Loucy (cell line): ENCODE measurements at regions not wholly inside any gene's neighbourhood (a gene's known extent, or its start where the extent isn't known, plus 50 kb on each side); places are given as distances from the start of the nearest gene placed in this dataset.

Source experiments
- H2AFZ ChIP-seq: fragments of 200-600 bp; sonication (generic); 2 replicates; pipeline ENCODE4 v1.6.0; 2016; ENCODE audit warnings: antibody characterized with exemption, mild to moderate bottlenecking, low read length, moderate library complexity
- H3F3A ChIP-seq: fragments of 200-600 bp; 2 replicates; pipeline ENCODE4 v1.6.0; 2016; ENCODE audit warnings: antibody characterized with exemption, low read depth, mild to moderate bottlenecking
- H3K27me3 ChIP-seq: fragments of 200-600 bp; sonication (generic); 2 replicates; pipeline ENCODE4 v1.6.1; 2014; ENCODE audit warnings: low read length, mild to moderate bottlenecking; ENCODE audit not compliant: insufficient read depth, poor library complexity, severe bottlenecking
- H3K36me3 ChIP-seq: fragments of 200-600 bp; sonication (generic); 2 replicates; pipeline ENCODE4 v1.6.1; 2016; ENCODE audit warnings: low read length; ENCODE audit not compliant: insufficient read depth
- H3K4me1 ChIP-seq: fragments of 200-600 bp; sonication (generic); 2 replicates; pipeline ENCODE4 v1.5.1; 2014; ENCODE audit warnings: low read length, mild to moderate bottlenecking; ENCODE audit not compliant: insufficient read depth, poor library complexity, severe bottlenecking
- H3K4me2 ChIP-seq: fragments of 200-600 bp; sonication (generic); 2 replicates; pipeline ENCODE4 v1.6.0; 2014; ENCODE audit warnings: antibody characterized with exemption, low read length, low read depth, mild to moderate bottlenecking; ENCODE audit not compliant: poor library complexity, severe bottlenecking
- H3K4me3 ChIP-seq: fragments of 200-600 bp; sonication (generic); 2 replicates; pipeline ENCODE4 v1.5.1; 2014; ENCODE audit warnings: low read length, mild to moderate bottlenecking, mixed read lengths; ENCODE audit not compliant: poor library complexity, severe bottlenecking
- H3K79me2 ChIP-seq: fragments of 200-600 bp; sonication (generic); 2 replicates; pipeline ENCODE4 v1.6.1; 2014; ENCODE audit warnings: low read length; ENCODE audit not compliant: insufficient read depth
- H3K9ac ChIP-seq: fragments of 200-600 bp; sonication (generic); 2 replicates; pipeline ENCODE4 v1.6.0; 2014; ENCODE audit warnings: mild to moderate bottlenecking, low read depth, low read length, moderate library complexity; ENCODE audit not compliant: poor library complexity, severe bottlenecking
- H3K9me2 ChIP-seq: fragments of 200-600 bp; sonication (generic); replicated peaks from 2 replicates; pipeline ENCODE4 v1.6.1; 2016; ENCODE audit warnings: low read depth, low read length, mixed read lengths
- H3K9me3 ChIP-seq: fragments of 200-600 bp; sonication (generic); 2 replicates; pipeline ENCODE4 v1.6.1; 2014; ENCODE audit warnings: mild to moderate bottlenecking, antibody characterized with exemption, low read length, low read depth; ENCODE audit not compliant: insufficient read depth
- H4K20me1 ChIP-seq: fragments of 200-600 bp; sonication (generic); 2 replicates; pipeline ENCODE4 v1.6.0; 2014; ENCODE audit warnings: antibody characterized with exemption, low read length, mild to moderate bottlenecking; ENCODE audit not compliant: insufficient read depth, poor library complexity, severe bottlenecking
- EZH2phosphoT487 ChIP-seq: fragments of 200-600 bp; IDR thresholded peaks from 2 replicates; pipeline ENCODE4 v1.6.1; 2018; ENCODE audit warnings: antibody characterized with exemption, mild to moderate bottlenecking, moderate library complexity, borderline replicate concordance
- TF ChIP-seq, protein P1 (sequence below): fragments of 200-600 bp; sonication (generic); conservative IDR thresholded peaks from 2 replicates; pipeline ENCODE4 v1.5.1; 2014; ENCODE audit warnings: mild to moderate bottlenecking, antibody characterized with exemption, low read length

DNA sequence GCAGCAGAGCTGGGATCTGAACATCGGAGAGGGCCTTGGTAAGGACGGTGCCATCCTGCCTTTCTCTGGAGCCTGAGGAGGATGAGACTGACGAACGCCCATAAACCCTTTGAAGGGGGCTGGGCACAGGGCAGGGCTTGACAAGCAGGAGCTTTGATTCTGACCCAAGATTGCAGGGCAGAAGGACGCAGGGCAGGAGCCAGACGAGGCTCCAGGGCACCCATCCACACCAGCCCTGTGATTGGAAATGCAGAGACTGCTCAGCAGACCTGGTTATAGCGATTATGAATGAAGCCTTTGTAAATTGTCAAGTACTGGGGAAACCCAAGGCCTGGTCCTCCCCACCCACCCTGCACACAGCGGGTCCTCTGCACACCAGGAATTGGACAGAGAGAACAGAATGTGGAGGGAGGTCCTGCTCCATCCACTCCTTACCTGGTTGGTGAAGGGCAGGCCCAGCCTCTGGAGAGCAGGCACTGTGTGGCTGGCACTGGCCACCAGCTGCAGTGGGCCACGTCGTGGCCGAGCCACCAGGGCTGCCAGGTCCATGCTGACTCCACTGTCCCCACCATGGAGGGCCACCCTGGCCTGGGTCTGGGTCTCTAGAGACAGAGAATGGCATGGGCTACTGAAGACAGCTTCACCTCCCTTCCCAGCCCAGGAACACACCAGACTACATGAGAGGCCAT lies 68.8 kb downstream of the RMI2 start:
- H3K27me3 ChIP-seq: no peaks in the 10 kb centered on the region
- H3F3A ChIP-seq: no peaks in the 10 kb centered on the region
- no peaks in the 10 kb centered on the region for H3K36me3 ChIP-seq
- no peaks in the 10 kb centered on the region for H4K20me1 ChIP-seq
- H3K4me2 ChIP-seq: no peak overlapping the region
- no peaks in the 10 kb centered on the region for H3K4me1 ChIP-seq
- H3K9ac ChIP-seq: no peak overlapping the region
- TF ChIP-seq, protein P1, sequence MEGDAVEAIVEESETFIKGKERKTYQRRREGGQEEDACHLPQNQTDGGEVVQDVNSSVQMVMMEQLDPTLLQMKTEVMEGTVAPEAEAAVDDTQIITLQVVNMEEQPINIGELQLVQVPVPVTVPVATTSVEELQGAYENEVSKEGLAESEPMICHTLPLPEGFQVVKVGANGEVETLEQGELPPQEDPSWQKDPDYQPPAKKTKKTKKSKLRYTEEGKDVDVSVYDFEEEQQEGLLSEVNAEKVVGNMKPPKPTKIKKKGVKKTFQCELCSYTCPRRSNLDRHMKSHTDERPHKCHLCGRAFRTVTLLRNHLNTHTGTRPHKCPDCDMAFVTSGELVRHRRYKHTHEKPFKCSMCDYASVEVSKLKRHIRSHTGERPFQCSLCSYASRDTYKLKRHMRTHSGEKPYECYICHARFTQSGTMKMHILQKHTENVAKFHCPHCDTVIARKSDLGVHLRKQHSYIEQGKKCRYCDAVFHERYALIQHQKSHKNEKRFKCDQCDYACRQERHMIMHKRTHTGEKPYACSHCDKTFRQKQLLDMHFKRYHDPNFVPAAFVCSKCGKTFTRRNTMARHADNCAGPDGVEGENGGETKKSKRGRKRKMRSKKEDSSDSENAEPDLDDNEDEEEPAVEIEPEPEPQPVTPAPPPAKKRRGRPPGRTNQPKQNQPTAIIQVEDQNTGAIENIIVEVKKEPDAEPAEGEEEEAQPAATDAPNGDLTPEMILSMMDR: no peak
- no peak for TF ChIP-seq EZH2phosphoT487
- no peaks in the 10 kb centered on the region for H3K9me2 ChIP-seq
- no peaks in the 10 kb centered on the region for H3K9me3 ChIP-seq
- no peak overlapping the region for H3K4me3 ChIP-seq
- no peak overlapping the region for H2AFZ ChIP-seq
- H3K79me2 ChIP-seq: no peaks in the 10 kb centered on the region

DNA sequence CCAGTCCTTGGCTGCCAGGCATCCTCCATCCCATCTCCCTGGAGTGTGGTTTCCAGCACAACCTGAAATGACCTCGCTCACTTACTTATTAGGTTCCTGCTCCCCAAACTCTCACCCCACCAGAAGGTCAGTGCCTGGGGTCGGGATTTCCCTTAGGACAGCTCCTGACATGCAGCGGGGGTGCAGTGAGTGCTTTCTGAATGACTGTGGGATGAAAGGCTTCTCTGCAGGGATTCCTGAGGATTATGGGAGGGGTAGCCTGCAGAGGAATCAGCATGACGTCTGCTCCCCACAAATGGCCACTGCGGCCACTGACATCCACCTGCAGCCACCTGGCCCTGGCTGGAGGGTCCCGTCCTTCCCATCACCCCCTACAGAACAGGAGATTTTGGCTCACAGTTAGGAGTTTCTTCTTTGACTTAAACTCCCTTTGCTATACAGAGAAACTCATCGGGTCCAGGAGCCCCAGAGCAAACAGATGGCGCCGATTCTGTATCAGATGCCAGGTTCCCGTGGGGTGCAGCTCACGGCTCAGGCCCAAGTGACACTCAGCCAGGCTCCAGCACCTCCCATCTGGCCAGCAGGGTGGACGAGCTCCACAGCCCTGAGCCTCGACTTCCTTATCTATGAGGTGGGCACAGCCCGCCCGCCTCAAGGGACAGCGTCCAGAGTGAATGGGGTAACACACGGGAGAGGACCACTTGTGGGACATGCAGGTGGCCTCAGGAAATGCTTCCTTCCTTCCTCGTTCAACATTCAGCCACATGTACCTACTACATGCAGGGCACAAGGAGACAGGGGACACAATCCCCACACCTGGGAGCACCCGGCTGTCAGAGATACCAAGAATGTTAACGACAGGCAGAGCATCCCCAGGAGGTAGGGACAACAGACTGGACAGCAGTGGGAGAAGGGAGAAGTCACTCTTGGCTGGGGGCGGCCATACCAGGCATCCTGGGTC lies 69.8 kb downstream of the RMI2 start:
- TF ChIP-seq EZH2phosphoT487: no peak
- TF ChIP-seq, protein P1: no peak
- Histone ChIP-seq H3K9ac (no peak overlapping the region), H3K9me2 (no peaks in the 10 kb centered on the region), H3F3A (no peaks in the 10 kb centered on the region), H2AFZ (no peak overlapping the region), H3K9me3 (no peaks in the 10 kb centered on the region), H3K4me3 (no peak overlapping the region), H3K36me3 (no peaks in the 10 kb centered on the region), H3K4me2 (no peak overlapping the region), H3K79me2 (no peaks in the 10 kb centered on the region), H3K27me3 (no peaks in the 10 kb centered on the region), H3K4me1 (no peaks in the 10 kb centered on the region), H4K20me1 (no peaks in the 10 kb centered on the region)

DNA sequence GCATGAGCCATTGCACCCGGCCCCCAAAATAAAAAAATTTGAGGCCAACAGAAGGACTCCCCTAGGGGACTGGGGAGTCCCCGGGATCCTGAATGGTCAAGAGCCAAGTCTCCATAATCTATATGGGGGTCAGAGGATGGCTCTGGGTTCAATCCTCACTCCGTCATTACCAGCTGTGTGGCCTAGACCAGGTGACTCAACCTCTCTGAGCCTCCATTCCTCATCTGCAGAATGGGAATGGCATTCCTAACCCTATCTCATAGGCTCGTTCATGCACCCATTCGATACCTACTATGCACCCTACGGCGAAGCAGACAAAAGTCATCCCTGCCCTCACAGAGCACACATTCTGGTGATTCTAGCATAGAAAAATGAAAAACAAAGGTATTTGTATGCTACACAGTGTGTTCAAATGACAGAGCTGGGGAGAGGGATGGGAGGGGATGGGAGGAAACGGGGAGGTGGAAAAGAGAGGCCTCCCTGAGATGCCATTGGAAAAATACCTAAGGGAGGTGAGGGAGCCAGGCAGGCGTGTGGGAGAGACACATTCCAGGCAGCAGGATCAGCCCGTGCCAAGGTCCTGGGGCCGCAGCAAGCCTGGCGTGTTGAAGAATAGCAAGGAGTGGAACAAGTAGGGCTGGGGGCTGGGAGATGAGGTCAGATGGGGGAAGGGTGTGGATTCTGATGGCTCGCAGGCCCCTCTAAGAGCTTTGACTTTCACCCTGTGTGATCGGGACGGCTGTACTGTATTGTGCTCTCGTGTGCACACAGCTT lies 71.2 kb downstream of the RMI2 start:
- Histone ChIP-seq H3K79me2 (no peaks in the 10 kb centered on the region), H3K4me2 (no peak overlapping the region), H4K20me1 (no peaks in the 10 kb centered on the region), H3K9me3 (no peaks in the 10 kb centered on the region), H3F3A (no peaks in the 10 kb centered on the region), H3K4me1 (no peaks in the 10 kb centered on the region), H3K36me3 (no peaks in the 10 kb centered on the region), H3K9ac (no peak overlapping the region), H3K9me2 (no peaks in the 10 kb centered on the region), H2AFZ (no peak overlapping the region), H3K4me3 (no peak overlapping the region), H3K27me3 (no peaks in the 10 kb centered on the region)
- no peak for TF ChIP-seq EZH2phosphoT487
- TF ChIP-seq, protein P1: no peak
